ENCODE measurements at regions not wholly inside any gene's neighbourhood (a gene's known extent, or its start where the extent isn't known, plus 50 kb on each side); places are given as distances from the start of the nearest gene placed in this dataset.
"Not testable (repeated sequence)": the region's sequence is repeated elsewhere in the genome, so short reads cannot be mapped to it uniquely, and the experiment has no call there.

DNA sequence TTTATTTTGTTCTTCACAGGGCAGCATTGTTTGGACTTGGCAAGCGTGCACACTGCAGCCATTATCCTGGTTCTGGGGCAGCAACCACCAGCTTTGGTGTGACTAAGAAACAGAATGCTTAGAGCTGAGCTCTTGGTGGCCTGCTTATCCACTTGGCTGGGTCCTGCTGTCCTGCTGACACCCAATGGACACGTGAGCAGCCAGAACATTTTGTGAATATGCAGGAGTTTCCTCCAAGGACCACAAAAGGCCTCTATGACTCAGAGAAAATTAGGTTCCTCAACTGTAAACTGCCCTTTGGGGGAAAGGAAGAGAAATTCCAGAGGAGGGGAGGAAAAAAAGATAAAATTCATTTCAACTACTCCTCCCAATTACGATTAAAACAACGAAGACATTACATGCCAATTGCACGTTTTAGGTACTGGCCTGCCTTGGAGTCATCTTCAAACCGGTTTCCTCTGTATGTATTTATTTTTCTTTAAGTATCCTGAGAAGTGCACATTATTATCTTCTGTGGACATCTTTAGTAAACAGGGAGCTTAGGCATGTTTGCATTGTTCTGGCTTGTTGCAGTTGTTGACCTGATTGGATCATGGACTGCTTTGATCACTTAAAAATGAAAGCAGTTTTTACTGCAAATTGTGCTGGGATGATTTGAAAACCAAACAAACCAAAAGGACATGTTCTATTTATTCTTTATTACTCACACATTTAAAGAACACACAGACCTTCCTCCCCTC is 82.3 kb upstream of the TLE4 start:
- DNase-seq, result no peak

DNA sequence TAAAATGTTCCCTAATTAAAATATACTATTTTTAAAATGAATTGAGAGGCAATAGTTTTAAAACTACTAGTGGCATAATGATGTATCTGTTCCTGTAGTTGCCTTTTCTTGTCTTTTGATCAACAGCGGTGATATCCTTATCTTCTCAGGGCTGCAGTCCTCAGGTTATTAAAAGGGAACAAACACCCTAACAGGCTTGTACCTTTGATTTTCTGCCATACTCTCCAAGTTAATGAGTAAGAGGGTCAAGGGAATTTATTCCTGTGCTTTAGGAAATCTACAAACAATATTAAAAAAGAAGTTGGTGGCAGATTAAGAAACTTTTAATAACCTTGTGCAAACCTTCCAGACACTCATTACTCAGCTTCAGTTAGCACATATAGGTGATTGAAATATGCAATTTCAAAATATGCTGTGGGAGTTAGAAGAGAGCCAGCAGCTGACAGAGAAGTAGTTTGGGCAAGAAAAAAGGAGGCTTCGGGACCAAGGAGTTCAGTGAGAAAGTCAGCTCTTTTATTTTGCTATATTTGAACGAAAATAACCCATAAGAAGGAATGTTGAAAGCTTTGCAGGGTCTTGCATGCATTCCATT is 81.0 kb upstream of the TLE4 start:
- no peak for DNase-seq

DNA sequence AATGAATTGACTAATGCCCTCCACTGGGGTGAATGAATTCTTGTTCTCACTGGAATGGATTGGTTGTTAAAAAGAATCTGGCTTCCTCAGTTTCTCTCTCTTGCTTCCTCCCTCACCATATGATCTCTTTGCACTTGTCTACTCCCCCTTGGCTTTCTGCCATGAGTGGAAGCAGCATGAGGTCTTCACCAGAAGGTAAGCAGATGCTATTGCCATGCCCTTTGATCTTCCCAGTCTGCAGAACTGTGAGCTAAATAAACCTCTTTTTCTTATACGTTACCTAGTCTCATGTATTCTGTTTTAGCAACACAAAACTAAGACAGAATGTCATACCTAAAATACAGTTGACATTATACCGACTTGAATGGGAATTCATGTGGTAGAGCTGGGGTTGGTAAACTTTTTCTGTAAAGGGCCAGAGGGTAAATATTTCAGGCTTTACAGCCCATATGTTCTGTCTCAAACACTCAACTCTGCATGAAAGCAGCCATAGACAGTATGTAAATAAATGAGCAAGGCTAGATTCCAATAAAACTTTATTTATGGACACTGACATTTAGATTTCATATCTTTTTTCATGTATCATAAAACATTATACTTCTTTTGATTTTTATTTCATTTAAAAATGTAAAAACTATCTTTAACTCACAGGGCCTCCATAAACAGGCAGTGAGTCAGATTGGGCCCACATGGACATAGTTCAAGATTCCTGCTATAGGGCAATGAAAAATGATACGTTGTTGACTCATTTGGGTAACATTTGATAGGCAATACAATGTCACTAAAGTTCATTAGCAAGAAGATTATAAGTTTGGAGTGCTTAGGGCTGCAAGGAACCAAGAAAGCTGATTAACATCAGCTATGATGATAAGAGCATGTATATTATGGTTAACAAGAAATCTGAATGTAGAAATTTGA is 79.4 kb upstream of the TLE4 start:
- no peak for DNase-seq

DNA sequence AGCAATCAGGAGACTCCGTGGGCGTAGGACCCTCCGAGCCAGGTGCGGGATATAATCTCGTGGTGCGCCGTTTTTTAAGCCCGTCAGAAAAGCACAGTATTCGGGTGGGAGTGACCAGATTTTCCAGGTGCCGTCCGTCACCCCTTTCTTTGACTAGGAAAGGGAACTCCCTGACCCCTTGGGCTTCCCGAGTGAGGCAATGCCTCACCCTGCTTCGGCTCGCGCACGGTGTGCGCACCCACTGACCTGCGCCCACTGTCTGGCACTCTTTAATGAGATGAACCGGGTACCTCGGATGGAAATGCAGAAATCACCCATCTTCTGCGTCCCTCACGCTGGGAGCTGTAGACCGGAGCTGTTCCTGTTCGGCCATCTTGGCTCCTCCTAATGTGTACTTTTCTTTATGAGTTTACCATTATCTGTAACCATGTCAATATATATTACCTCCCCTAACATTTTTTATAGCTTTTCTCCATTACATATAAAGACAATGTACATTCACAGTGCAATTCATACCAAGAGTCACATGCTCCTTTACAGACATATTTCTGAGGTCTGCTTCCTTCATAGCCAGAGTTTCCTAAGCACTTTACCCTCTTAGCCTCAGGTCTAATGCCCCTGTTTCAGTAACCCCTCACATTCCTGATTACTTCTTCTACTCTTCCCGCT is 71.4 kb upstream of the TLE4 start:
- DNase-seq, result not testable (repeated sequence)

DNA sequence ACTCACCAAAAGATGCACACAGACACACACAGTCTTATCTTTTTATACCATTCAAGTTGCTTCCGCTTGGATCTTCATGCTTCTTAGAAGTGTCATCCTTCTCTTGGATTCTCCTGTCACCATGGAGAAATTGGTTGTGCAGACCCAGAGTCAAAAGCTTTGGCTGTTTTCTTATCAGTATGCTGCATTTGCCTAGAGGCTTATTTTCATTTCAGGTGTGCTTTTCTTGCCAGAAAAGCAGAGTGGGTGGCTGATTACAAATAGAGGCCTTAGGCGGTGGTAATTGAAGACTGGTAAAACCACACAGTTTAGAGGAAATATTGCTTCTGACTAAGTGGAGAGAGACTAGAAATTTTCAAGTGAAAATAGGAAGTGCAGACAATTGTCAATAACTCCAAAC is 70.2 kb upstream of the TLE4 start:
- DNase-seq, result no peak

DNA sequence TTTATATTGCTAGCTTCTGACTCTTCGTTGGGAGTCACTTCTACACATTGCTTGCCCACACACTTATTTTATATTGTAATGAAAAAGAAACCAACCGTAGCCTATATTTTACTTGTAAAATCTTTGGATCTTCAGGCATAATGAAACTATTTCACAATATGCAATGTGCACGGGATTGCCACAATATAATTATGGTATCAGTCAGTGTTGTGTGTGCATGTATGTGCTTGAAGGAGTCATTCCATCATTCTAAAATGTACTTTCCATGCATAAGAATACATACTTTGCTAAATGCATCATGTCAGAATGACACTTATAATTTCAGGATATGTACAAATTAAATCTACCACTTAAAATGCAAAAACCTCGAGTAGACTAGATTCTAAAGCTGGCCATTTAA is 64.0 kb upstream of the TLE4 start:
- DNase-seq, result no peak

DNA sequence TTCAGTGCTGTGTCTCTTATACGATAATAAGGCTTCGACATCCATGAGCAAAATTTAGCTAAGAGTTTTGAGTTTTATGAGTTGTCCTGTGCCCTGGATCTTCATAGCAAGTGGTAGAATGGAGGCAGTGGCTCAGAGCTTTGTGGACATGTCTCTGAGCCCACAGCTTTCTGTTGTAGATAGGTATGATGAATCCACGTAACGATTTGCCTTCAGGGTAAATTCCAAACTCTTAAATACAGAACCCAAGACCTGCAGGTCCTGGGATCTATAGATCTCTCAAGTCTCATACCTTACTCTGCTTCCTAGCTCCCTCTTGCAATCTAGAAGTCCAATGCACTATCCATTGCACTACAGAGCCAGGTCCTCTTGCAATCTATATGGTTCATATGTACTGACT is 59.5 kb upstream of the TLE4 start:
- no peak for DNase-seq

Measured in RPMI8226 (cell line).